NOMO-1 (cell line): ENCODE measurements at regions not wholly inside any gene's neighbourhood (a gene's known extent, or its start where the extent isn't known, plus 50 kb on each side); places are given as distances from the start of the nearest gene placed in this dataset.

ENCODE experiments used
- DNase-seq, 2 experiments: peaks; one replicate each; lab custom pipeline; 2025; ENCODE audit not compliant: unreplicated experiment in 2 of 2; lab: John Stamatoyannopoulos, UW

DNA sequence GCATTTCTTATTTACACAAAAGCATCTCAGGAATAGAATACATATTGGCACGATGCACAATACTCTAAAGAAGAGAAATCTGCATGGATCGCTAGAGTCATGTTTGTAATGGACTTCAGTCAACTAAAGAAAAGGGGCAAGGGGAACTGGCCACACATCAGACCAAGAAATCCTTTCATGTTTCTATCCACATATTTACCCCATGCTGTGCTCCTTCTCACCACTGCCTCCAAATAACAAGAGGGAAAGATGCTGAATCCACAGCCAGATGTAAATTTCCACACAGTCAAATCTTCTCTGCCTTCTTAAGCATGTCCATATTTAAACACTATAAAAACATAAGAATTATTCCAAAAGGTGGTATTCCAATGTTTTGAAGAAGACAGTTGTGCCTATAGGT is 67.6 kb downstream of the COX18 start:
- no peak for DNase-seq

DNA sequence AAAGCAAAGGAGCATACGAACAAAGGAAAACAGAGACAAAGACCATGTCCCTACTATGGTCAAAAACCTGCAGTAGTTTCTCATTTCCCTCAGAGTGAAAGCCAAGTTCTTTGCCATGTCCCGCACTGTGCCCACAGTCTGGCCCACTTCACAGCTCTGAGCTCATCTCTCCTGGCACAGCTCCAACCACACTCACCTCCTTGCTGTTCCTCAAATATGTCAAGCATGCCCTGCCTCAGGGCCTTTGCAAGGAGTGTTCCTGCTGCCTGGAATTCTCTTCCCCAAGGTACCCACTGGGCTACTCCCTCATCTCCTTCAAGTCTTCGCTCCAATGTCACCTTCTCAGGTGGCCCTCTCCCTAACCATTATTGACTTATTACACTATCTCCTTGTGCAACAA is 72.1 kb downstream of the COX18 start:
- DNase-seq, result no peak

DNA sequence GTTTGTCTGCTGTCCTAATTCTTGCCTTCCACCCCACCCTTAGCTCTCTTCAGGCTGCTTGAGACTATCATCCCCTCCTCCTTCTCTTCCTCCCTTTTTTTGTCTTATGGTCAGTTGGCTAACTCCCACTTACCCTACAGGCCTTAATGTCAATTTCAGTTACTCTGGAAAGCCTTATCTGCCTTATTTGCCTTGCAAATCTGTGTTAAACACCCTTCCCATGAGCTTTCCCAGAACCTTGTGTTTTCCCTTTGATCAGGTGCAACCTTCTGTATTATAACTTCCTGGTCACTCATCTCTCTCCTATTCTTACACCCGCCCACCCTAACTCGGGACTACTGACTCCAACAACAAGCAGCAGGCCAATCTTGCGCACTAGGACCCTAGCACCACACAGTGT is 74.8 kb downstream of the COX18 start:
- no peak for DNase-seq

DNA sequence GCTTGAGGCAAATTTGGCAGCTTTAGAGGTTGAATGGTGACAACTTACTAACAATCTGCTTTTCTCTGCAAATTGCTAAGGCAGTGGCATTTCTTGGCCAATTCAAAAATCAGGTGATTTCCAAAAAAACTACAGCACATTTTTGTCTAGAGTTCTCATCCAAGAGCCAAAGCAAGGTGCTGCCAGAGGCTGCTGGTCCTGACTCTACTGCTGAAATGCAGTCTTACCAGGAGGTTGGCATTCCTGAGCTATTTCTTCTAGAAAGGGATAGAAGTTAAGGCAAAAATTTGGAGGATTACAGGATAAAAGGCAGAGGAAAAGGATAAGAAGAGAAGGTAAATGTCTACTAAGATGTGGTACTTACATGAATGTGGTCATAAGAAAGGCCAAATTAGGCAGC is 75.6 kb downstream of the COX18 start:
- no peak for DNase-seq

- DNase-seq, result no peak
Measured at GRCh38 chr4:72991873-72992272, 77.6 kb downstream of the COX18 start.

DNA sequence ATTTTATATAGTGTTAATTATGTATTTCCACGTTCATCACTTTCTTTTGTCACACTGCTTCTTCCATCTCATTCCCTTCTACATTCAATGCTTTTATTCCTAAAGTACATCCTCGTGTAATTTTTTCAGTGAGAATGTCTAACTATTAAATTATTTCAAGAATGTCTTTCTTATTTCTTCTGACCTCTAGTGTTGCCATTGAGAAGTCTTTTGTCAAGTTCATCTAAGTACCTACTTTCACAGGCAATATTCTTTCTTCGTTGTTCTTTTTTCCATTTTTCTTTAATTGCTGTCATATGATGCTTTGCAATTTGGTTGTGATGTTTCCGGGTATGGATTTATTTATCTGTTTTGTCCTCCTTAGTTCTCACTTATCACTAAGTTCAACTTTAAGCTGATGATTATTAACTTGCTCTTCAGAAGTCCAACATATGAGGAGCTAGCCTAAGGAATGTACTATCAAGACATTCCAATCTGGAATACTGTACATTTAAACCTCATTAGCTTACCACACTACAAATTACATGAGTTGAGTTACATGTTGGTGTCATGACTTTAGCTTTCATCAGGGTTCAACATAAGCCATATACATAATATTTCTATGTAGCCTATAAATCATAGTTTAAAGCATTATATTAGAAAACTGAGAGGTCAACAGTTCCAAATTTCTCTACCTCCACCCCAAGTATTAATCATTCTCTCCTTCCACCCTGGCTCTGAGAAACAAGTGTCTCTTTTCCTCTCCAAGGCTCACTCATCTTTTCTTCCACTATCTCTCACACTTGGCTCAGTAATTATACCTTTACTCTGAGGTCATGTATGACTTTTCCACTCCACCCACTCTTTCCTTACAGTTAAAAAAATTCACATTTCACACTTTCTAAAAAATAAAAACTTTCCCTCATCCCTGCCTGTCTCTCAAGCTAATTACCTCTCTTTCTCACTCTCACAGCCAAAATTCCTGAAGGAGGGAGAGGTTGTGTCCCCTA is 81.5 kb downstream of the COX18 start:
- DNase-seq, result no peak

- DNase-seq, result no peak
Measured at GRCh38 chr4:72984351-72984750, 85.2 kb downstream of the COX18 start.

DNA sequence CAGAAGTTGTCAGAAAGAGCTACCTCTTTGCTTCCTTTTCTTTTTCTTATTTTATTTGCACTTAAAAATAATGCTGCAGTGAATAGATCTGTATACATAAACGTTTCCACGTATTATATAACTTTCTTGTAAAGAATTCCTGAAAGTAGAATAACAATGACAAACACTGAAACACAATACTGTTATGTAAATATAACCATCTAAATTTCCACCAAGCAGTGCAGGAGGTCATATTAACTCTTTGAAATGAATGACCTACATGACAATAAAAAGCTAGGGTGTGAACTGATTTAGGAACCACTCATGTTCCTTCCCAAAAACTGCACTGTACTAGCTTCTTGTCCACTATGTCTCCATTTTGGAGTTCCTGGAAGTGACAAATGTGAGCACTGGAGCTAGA is 85.8 kb downstream of the COX18 start:
- DNase-seq, result no peak

DNA sequence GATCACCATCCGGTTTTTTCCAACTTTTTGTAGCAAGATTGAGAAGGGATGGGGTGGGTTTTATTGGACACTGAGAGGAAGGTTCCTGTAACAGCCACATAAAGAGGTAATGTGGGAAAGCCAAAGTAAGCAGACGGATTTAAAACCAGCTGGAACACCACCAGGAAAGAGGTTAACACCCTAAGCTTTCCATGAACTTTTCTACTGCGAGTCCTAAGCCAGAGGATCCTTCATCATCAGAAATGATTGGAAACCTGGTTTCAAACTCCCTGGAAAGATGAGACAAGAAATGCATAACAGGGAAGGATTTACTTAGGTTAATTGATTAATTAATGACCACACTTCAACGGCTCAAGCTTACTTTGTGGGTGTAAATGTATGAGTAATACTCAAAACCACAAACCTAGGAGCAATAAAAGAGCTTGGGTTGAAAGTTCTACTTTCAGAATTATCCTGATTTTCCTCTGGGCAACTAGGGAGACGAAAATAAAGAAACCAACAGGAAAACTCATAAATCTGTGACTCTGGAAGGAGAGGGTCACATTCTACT is 91.5 kb downstream of the COX18 start:
- DNase-seq, result no peak

DNA sequence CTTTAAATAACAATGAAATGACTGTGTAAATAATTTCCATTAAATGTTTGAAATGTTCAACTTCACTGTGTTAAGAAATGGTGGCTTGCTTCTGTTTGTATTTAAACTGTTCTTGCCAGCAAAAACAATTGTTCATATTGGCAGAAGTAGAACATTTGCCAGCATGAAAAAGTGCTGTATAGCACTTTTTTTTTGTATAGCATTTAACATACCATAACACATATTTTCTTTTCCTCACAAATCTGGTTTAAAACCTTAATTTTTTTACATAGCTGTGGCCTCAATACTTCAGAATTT is 94.1 kb downstream of the COX18 start:
- DNase-seq, result no peak

DNA sequence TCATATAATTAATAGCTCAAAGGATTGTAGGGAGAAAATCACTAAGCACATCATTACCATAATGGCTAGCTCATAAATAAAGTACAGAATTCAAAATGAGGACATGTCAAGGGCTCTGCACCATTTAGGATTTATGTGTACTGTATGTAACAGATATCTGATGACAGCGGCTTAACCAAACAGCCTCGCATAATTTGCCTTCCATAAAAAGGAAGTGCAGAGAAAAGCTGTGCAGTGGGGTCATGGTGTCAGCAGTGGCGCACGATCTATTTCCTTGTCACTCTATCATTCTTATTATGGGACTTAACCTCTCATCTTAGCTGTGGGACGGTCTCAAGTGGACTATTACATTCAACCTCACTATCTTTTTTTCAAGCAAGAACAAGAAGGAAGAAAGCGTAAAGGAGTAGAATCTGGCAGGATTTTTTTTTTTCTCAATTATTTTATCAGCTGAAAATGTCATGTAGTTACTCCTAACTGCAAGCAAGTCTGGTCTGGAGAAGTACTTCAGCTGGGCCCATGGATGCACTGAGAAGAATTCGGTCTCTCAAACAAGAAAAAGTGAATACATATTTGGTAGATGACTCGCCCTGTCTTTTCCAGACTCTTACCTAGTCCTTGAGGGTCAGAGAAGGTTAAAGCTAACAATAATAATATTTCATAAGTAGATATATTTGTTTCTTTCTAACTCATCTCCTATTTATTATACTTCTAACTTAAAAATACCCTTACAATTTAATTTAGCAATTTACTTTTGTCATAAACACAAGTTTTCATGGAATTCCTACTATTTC is 94.6 kb downstream of the COX18 start:
- DNase-seq, result peak; percentile 2 to 47

GRCh38 chr4:72971572-72971971 is 97.9 kb downstream of the COX18 start:
- no peak for DNase-seq

DNA sequence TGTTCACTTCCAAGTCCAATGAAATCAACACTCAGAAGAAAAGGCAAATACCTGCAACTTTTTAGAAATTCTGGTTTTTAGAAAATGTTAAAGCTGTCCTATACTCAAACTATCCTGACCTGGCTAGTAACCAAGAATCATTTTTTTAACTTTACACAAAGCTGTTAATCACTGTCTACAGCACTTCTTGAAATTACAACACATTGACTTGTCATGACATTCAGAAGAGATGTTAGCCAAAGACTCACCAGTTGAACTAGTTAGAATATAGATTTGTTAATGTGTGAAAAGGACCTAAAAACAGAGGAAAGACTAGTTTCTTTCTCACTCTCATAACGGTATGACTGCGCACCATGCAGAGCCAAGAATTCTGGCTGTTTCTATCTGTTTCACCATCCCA is 98.8 kb downstream of the COX18 start:
- no peak for DNase-seq

GRCh38 chr4:72969976-72970375 is 99.5 kb downstream of the COX18 start:
- no peak for DNase-seq

GRCh38 chr4:72966652-72967051 is 102.9 kb downstream of the COX18 start:
- DNase-seq, result no peak

DNA sequence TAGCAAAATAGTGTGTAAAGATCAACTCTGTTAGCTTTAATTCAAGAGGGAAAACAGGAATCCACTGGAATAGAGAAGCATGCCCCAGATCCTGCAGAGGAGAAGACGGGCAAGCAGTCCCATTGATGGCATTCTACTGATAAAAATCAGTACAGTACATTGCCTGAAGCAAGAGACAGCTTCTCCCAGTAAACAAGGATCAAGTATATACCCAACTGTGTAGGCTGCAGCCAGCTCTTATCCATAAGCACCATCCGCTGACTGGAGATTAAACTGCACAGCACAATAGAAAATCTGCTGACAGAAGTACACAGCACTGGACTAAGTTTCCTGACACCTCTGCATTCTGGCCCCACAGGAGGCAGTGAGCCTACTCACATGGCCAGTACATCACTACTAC is 110.1 kb downstream of the COX18 start:
- no peak for DNase-seq

GRCh38 chr4:72954811-72955210 is 114.7 kb downstream of the COX18 start:
- peak; percentile 36 to 48 for DNase-seq

GRCh38 chr4:72953571-72953970 is 115.9 kb downstream of the COX18 start:
- DNase-seq, result no peak

DNA sequence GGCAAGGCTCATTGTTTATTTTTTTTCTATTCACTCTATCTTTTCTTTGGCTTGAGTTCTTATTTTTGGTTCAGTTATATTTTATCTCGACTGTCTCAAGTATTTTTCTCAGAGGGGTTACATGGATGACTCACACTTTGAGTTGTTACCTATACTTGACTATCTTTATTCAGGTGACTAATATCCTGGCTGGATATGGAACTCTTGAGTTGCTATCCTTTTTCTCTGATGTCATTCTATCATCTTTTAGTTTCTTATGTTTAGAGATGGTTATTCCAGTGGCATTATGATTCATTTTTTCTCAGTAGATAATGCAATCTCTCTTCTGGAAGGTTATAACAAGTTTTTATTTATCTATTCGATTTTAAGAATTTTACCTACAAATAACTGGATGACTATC is 117.9 kb downstream of the COX18 start:
- no peak for DNase-seq

DNA sequence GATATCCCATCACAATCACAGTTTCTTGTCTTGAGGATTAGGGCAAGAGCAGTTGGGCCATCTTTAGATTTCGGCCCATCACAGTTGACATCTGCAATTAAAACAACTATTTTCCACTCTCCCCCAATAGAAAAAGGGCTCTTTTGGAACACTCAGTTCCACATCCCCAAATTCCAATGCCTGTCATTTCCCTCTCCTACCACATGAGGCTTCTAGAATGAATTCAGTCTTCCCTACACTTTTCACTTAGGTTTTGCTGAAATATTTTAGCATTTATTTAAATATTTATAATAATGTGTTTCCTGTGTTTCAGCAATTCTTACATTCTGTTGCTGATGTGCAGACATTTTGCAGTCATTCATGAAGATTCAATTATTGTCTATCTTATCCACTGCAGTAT is 118.4 kb downstream of the COX18 start:
- no peak for DNase-seq

DNA sequence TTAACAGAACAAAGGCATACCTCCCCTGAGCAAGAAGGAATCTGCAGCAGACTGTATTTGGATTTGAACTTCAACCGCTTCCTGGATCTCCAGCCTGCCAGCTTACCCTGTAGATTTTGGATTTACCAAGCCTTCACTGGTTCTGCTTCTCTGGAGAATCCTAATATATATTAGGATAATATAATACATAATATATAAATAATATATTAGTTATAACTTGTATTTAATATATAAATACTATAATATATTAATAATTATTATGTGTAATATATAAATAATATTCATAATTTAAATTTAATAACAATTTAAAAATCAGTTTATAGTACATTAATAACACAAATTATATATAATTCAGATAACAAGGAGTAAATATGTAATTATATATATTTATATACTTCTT is 121.4 kb downstream of the COX18 start:
- DNase-seq, result no peak
